SK-N-DZ (cell line): ENCODE measurements at regions not wholly inside any gene's neighbourhood (a gene's known extent, or its start where the extent isn't known, plus 50 kb on each side); places are given as distances from the start of the nearest gene placed in this dataset.

Source experiments
- DNase-seq: peaks from one replicate; pipeline ENCODE4 v3.0.0-alpha.2; 2015; ENCODE audit warnings: low spot score

DNA sequence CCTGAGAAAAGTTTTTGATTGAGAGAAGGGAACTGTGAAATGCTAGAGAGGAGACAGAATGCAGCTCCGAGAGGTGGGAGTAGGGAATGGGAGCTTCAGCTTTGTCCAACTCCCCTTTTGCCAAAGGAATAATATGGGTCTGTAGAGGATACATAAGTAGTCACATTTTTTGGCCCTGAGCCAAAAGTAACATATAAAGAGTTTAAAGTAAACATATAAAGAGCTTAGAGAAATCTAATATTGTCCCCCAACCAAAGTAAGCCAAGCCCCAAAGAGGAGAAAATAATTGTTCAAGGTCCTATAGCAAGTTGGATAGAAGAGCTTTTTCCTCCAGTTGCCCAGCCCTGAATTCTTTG is 215.1 kb downstream of the TMEM114 start:
- DNase-seq, result no peak

- no peak for DNase-seq
Measured at GRCh38 chr16:8374586-8375231, 215.6 kb downstream of the TMEM114 start.

DNA sequence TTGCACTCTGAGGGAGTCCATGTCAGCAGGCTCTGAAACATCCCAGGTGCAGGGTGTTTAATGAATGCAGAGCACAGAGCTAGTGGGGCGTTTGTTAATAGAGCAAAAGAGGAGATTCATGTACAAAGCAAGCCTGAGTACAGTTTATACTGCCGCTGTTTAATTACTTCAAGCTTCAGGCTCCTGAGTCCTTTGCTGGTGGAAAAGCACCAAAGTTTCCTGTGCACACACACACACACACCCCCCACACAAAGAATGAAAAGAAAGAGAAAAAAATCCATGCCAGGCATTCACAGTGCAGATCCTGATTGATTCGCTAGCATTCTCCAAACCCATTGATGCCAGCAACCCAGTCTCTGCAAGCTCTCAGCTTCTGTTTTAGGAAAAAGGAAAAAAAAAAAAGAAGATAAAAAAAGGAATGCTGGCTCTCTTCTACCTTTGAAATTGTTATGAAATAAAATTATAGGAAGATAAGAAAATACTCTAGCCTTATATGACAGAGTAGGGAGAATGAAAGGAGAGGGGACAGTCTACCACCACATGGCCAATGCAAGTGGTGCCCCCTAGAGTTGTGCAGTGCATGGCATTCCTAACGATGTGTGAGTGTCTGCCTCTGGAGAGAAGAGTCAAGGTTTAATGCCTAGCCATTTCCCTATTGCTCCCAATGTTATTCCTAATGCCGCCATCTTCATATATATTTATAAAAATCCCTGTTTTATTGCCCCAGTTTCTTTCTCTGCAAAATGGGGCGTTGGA is 216.5 kb downstream of the TMEM114 start:
- DNase-seq, result no peak

- no peak for DNase-seq
Measured at GRCh38 chr16:8372141-8372540, 218.2 kb downstream of the TMEM114 start.

- no peak for DNase-seq
Measured at GRCh38 chr16:8370374-8371270, 219.7 kb downstream of the TMEM114 start.

GRCh38 chr16:8358937-8359336 is 231.4 kb downstream of the TMEM114 start:
- DNase-seq, result no peak

DNA sequence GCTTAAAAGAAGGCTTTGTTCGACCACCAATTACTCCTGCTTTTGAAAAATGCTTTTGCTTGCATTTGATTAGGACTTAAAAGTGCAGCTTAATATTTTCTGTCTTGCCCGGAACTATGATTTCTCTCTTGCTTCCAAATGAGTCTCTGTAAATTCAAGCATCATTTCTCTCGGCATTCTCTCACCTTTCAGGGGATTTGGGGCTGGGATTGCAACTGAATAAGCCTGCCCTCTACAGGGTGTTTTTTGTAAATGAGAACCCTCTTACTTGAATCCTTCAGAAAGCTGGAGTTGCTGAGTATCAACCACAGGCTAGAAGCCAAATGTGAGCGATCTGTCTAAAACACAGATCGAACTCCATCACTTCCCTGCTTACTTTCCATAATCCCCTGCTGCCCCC is 234.6 kb downstream of the TMEM114 start:
- DNase-seq, result no peak

- DNase-seq, result no peak
Measured at GRCh38 chr16:8346294-8346693, 244.0 kb downstream of the TMEM114 start.

GRCh38 chr16:8342276-8342675 is 248.0 kb downstream of the TMEM114 start:
- DNase-seq, result no peak

DNA sequence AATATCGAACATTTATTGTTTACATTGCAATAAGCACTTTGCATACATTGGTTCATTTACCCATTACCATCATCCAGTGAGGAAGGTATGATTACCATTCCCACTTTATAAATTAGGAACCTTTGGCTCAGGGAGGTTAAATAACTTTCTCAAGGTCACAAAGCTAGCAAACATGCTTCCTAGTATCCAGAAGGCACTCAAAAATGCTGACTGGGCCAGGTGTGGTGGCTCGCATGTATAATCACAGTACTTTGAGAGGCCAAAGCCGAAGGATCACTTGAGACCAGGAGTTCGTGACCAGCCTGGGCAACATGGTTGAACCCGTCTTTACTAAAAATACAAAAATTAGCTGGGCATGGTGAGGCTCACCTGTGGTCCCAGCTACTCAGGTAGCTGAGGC is 259.6 kb downstream of the TMEM114 start:
- DNase-seq, result no peak

GRCh38 chr16:8326232-8326631 is 264.1 kb downstream of the TMEM114 start:
- no peak for DNase-seq

- no peak for DNase-seq
Measured at GRCh38 chr16:8323153-8323552, 267.2 kb downstream of the TMEM114 start.

GRCh38 chr16:8320131-8320530 is 270.2 kb downstream of the TMEM114 start:
- no peak for DNase-seq

DNA sequence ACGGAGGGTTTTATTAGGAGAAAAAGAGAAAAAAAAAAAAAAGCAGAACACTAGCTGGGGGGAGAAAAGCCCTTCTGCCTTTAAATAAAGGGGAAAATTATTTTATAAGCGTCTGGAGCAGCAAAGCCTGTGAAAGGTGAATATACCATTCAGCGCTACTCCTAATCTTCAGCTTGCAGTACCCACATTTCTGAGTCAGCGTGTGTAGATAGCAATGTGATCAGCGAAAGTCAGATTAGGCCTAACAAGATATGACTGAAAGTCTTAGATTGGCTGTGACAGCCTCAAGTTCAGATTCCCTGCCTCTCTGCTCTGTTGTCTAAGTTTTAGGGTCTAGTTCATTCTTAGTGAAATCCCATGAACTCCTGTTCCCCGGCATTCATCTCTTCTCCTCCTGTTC is 279.5 kb downstream of the TMEM114 start:
- DNase-seq, result no peak

- DNase-seq, result no peak
Measured at GRCh38 chr16:8310323-8310722, 280.0 kb downstream of the TMEM114 start.

GRCh38 chr16:8305201-8305600 is 285.1 kb downstream of the TMEM114 start:
- no peak for DNase-seq

DNA sequence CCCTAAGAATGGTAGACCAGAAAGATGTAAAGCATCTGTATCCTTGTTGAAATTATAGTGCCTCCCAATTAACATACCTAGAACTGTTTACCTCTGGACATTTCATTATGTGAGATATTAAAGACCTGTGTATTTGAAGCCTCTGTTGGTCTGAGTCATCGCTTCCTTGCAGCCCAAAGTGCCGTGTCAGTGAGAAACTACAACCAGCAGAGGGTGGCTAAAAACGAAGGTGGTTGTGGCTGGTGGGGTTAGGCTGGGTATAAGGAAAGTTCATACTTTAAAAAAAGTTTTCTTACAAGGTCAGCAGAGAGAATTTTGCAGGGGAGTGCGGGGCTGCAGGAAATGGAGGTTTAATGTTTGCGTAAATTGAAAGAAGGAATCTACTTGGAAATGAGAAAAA is 290.7 kb downstream of the TMEM114 start:
- DNase-seq, result no peak

DNA sequence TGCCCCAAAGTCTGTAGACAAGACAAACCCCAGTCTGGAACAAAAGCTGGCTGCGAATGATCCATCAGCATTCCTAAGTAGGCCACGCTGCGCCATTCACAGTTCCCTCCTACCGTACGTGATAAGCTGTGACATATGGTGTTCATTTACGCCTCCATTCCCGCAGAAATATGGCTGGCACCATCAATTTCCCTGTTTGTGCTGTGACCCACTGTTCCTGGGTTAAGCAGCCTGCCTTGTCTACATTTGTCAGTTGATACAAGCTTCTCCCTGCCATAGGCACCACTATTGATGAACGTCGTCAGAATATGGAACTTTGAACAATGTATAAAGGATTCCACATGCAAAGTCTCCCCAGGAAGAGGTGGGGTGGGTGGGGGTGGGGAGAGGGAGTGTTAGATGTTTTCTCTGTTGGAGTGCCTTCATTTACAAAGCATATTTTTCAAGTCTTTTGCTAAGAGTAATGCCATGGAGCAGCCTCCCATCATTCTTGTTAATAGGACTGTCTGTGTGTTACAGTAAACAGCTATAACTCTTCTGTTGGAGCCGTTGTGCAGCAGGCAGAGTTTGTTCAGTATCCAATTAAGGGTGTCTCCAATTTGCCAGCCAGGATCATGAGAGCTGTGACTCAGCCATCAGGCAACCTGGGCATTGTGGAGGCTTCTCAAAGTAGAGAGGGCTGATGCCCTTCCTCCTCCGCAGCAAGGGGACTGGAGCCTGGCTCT is 294.6 kb downstream of the TMEM114 start:
- no peak for DNase-seq

DNA sequence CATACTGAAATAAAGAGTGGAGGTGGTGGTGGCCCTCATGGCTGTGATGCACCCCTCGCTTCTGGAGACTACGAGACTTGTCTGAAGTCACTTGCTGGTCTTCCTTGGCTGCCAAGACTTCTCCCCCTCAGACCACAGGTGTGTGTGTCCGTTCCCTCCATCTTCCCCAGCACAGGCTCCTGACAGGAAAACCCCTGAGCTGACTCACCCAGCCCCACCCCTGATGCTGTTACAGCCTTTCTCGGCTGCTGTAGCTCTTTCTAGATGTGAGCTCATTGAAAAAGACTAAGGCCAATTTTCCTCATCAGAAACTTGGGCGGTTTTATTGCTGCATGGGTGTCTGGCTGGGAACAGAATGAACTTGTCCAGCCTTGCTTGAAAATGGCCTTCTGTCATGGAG is 296.9 kb downstream of the TMEM114 start:
- DNase-seq, result no peak

GRCh38 chr16:8292271-8292670 is 298.0 kb downstream of the TMEM114 start:
- no peak for DNase-seq

DNA sequence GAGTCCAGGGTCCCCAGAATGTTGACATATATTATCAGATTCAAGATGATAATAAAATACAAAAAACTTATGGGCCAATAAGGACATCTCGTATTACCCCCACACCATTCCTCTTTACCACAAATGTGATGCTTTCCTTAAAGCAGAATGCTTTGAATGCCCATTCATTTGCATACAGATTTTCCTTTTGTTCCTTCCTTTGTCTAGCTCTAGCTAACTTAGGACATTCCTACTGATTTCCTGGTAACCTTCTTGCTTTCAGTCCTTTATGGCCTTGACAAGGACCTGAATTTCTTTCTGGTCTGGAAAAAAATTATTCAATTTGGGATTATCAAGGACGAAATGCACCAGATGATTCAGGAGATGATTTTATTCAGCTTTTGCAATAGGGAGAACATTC is 304.0 kb downstream of the TMEM114 start:
- DNase-seq, result no peak

DNA sequence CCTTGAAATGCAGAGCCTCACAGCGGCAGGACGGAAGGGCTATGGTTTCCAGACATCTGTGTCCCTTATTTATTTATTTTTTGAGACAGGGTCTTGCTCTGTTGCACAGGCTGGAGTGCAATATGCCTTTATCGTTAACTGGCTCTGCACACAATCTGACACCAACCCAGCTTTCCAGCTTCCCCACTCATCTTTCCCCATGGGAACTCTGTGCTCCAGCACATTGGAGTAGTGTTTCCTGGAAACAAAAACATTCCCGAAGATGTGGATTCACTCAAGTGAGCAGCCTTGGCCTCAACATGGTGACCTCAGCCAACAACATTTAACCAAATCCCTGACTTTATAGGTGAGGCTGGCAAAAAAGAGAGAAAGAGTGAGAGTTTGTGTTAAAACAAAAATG is 307.1 kb downstream of the TMEM114 start:
- no peak for DNase-seq
